Amniotic epithelial cell (primary cell): ENCODE measurements at regions not wholly inside any gene's neighbourhood (a gene's known extent, or its start where the extent isn't known, plus 50 kb on each side); places are given as distances from the start of the nearest gene placed in this dataset.
"Not testable (repeated sequence)": the region's sequence is repeated elsewhere in the genome, so short reads cannot be mapped to it uniquely, and the experiment has no call there.

Experiments used
- DNase-seq: peaks from one replicate; pipeline ENCODE4 v3.0.0-alpha.2; 2010; ENCODE audit warnings: low read depth

DNA sequence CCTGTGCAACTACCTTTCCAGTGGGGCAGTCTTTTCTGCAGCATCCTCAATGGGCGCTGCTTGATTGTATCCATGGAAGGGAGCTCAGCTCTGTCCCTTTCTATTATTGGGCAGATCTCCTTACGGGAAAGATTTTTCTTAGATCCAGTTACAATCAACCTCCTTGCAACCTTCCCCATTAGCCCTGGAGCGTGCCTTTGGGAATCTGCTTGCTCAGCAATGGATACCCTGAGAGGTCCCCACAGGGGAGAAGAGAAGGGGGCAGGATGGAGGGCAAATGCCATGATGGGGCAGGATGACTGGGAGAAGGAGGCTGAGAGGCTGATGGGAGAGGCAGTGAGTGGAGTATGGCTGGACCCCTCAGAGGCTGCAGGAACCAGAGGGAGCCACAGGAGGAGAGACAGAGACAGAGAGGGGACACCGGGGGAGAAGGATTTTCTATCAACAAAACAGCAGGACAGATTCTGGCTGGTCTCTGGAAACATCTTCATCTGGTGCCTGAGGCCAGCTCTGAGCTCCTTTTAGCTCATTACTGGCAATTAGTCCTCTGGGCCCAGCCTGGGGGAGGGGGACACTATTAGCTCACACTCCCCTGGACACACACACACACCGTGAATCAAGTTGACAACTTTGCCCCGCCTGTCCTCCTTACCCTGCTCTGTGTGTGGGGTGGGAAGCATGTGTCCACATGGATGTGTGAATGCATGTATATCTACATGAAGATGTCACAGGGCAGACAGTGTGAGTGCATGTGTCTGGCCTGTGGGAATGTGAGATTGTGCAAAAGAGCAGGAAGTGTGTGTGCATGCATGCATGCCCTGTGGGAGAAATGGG is 80.8 kb upstream of the PAX2 start:
- DNase-seq, result no peak

DNA sequence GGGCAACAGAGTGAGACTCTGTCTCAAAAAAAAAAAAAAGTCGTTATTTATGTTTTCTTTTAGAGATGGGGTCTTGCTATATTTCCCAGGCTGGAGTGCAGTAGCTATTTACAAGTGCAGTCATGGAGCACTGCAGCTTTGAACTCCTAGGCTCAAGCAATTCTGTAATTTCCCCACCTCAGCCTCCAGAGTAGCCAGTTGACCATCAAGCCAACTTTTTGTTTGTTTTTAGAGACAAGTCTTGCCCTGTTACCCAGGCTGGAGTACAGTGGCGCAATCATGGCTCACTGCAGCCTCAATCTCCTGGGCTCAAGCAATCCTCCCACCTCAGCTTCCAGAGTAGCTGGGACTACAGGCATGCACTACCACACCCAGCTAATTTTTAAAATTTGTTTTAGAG is 78.7 kb upstream of the PAX2 start:
- DNase-seq, result not testable (repeated sequence)

DNA sequence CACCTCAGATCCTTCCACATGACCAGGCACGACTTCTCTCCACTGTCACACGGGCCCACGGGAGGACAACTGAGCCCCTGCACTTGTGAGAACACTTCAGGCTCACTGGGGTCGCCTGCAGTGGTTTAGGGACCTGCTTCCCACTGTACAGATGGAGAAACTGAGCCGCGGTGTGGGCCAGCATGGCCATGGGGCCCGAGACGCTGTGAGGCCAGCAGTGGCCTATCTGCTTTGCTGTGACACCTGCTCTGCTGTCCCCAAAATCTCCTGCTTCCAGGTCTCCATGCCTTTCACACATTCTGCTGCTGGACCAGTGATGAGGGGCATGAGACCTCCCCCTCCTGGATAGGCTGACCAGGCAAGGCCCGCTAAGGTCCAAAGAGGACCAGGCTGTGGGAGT is 75.8 kb upstream of the PAX2 start:
- no peak for DNase-seq

DNA sequence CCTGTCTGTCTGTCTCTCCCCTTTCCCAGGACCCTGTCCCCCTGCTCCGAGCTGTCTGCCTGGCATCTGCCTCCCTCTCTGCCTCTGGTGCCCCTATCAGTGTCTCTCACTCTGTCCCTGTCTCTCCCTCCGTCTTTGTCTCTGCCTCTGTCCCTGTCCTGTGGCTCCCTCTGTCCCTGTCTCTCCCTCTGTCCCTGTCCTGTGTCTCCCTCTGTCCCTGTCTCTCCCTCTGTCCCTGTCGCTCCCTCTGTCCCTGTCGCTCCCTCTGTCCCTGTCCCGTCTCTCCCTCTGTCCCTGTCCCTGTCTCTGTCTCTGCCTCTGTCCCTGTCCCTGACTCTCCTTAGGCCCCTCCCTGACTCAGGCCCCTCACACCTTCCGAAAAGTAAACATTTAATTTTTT is 75.0 kb upstream of the PAX2 start:
- no peak for DNase-seq

DNA sequence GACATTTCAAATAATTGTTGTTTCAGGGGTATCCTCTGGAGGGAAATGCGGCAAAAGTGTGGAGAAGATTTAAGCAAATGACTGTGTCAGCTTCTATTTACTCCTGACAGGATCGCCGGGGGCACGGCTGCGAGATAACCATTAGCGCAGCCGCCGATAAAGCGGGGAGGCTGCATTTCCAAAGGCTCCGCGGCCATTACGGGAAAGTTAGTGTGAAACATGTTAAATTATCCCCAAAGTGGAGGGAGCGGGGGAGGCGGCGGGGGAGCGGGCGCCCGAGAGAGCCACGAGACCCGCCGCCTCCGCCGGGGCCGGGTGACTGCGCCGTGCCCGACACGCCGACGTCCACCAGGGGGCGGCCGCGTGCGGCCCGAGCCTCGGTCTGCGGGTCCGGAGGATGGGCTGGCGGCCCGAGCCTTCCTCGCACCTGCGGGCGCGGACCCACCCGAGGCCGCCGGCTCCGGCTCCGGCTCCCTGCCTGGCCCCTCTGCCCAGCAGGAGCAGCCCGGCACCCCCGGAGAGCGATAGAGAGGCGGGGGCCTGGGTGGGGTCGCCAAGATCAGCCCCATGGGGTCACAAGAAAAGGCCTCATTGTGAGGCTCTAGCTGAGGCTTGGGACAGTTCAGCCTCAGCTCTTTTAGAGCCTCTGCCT is 74.4 kb upstream of the PAX2 start:
- no peak for DNase-seq

DNA sequence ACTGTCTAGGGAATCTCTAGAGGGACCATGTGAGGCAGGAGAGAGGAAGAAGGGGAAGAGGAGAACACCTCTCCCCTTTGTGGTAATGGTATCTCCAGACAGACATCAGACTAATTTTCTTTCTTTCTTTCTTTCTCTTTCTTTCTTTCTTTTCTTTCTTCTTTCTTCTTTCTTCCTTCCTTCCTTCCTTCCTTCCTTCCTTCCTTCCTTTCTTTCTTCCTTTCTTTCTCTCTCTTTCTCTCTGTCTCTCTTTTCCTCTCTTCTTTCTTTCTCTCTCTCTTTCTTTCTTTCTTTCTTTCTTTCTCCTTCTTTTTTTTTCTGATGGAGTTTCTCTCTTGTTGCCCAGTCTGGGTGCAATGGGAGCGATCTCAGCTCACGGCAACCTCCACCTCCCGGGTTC is 73.2 kb upstream of the PAX2 start:
- DNase-seq, result no peak

DNA sequence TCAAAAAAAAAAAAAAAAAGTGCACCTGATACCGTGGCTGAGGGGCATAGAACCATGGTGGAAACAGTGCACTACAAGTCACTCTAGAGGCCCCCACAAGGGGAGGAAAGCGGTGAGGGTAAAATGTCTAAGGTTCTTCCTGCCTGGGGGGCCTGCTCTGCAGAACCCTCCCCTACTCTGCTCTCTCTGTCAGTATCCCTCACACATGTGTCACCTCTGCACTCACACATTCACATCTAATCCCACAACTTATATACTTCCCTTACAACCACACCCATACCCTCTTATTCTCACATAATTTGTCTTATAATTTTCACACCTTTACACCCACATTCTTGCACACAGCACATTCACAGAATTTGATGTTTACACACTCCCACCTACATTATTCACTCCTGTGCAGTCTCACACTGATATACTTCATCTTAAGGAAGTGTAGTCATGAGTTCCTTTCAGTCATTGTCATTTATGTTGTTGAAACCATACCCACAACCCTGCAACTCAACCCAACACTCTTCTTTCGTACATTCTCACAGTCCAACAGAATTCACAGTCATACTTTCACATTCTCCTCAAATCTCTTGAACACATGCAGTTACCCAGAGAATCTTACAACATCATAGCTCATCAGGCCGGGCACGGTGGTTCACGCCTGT is 68.0 kb upstream of the PAX2 start:
- DNase-seq, result no peak

DNA sequence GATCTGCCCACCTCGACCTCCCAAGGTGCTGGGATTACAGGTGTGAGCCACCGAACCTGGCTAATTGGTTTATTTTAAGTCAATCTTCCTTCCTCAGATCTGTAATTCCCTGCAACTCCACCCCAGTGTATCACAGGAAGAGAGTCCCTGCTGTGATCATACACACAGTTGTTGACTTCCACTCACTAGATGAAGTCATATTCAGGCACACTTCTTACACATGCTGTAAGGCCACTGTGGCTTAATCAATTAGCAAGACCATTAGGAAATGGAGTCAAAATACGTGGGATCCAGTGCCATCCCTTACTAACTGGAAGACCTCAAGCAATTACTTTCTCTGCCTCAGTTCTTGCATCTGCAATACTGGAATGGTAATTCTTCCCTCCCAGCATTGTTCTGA is 66.1 kb upstream of the PAX2 start:
- no peak for DNase-seq

DNA sequence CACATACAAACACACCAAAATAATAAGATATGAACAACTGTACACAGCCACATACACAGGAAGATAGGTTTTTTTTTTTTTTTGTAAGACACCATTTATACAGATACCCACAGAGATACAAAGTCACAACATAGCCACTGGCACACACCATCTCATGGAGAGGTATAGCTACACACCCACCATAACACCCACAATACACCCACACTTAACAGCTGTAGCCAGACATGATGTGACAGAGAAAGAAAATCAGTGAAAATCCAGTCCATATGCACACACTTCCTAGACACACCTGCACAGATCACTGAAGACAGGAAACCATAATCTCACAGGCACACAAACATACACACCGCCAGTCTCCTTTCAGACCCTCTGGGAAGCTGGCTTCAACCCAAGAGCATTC is 62.4 kb upstream of the PAX2 start:
- no peak for DNase-seq

DNA sequence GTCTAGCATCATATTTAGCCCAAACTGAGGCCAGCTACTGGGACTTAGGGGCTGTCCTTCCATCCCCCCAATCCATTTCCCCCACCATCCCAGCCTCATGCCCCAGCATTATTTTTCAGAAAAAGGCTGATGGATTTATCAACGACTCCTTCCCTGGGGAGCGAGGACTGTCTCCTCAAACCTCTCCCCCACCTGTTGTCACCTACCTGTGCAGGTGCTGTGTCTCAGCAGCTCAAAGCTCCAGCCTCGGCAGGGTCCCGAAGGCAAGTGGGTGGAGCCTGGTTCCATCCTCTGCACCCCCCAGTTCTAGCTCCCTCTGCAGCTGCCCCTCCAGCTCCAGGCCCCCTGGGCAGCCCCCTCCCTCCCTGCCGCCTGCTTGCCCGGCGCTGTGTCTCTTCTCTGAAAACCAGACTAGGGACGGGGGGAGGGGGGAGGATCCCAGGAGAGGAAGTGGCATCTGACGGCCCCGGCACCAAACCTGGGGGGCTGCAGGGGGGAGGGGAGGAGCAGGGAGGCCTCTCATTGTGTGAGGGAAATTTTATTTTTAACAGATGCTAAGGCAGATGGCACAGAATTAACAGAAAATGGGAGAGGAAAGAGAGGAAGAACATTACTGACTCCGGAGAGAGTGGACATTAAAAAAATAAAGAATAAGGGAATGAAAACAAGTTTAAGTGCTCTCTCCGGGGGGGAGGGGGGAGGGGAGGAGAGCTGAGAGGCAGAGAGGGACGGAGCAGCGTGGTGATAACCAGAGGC is 61.7 kb upstream of the PAX2 start:
- DNase-seq, result no peak

DNA sequence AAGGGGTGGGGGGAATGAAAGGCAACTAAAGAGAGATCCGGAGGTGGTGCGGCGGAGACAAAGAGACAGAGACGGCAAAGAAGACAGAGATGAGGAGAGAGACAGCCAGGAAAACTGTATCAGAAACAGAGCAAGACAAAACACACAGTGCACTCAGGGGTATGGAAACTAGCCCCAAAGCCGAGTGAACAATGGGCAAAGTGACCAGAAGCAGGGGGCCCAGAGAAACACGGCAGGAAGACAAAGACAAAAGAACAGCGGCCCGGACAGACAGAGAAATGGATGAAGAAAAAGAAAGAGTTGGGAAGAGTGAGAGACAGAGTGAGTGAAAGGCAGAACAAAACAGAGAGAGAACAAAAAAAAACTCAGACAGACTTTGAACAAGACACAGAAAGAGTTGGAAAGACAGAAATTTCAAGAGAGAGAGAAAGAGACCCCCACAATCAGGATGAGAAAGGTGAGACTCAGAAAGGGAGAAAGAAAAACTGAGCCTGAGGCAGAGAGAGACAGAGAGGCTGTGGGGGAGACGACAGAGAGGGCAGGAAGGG is 60.6 kb upstream of the PAX2 start:
- no peak for DNase-seq

DNA sequence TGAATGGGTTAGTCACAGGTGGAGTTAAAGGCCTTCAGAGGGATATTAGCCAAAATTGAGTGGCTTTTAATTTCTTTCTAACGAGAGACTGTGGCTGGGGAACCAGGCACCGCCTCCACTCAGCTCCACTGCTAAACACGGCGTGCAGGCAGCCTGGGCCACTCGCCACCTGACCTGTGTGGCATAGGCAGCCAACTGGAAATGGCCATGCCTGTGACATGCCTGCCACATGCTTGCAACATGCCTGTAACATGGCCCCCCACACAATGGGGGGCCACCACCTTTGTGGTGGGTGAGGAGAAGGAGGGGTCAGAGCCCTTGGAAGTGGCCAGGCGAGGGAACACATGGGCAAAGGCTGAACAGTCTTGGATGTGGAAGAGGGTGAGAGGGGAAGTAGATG is 60.1 kb upstream of the PAX2 start:
- DNase-seq, result no peak

DNA sequence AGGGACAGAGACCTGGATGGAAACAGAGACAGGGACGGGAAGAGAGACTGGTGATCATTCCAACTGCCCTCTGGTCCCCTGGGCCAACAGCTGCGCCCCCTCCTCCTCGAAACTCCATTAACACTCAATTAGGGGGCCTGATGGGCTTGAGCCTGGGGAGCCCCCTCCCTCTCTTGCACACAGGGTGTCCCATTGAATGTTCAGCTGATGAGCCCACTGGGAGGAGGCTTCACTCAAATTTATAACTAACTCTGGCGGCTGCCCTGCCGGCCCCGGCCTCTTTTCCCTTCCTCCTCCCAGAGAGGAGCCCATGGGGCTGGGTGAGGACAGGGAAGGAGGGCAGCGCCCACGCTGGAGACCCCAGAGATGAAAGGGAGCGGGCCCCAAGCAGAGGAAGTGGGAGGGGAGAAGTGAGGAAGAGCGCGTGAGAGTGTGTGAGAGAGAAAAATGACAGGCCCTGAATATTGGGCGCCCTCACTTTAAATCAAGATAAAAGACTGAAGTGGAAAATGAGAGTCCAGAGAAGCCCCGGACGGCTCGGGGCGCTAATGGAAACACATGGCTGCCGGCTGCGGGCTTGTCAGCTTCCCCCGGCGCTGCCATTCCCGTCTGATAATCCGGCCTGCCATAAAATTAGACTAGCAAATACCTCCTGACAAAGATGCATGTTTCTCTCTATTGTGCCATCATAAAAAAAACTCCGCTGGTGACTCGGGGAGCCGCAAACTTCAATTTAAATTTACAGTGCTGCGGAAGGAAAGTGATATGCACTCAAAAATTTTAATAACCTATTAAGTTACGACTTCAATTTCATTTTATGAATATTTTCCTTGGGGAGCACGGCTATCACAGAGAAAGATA is 58.0 kb upstream of the PAX2 start:
- no peak for DNase-seq

DNA sequence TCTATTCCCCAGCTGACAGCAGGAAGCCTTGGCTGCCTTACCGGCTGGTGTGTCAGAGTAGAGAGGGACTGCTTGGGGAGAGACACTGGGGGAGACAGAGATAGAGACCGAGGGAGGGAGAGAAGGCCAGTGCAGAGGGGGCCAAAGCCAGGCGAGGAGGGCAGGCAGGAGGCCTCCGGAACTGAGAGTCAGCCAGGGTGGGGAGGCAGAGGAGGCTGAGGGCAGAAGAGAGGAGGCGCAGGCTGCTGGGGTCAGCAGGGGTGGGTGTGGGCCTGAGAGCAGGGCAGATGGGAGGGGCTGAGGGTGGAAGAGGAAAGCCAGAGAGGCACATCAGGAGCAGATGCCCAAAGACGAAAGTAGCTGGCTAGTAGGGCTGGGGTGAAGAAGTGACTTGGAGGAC is 57.2 kb upstream of the PAX2 start:
- DNase-seq, result no peak

DNA sequence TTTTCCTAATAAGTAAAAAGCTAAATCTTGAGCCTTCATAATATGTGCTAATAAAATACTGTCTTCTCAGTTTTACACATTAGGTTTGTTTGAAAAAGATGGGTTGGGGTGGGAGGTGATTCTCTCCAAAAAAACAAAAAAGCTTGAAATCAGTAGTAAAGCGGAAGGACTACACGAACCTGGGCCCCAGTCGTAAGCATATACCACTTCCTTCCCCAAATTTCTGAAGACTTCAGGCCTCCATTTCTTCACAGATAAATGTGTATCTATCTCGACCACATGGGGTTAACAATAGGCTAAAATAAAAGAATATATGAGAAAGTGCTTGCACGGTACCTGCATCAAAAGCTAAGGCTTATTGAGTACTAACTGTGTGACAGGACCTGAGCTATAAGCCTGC is 51.6 kb upstream of the PAX2 start:
- DNase-seq, result no peak
